HFF-Myc (cell line): ENCODE measurements at regions not wholly inside any gene's neighbourhood (a gene's known extent, or its start where the extent isn't known, plus 50 kb on each side); places are given as distances from the start of the nearest gene placed in this dataset.
A peak's percentile ranks its signal among the peaks of the same experiment; 100 is the strongest.

Experiments used
- DNase-seq: peaks from one replicate; pipeline ENCODE4 v3.0.0-alpha.2; 2011; ENCODE audit warnings: low read depth; ENCODE audit errors: extremely low read depth
- H3K4me3 ChIP-seq: replicated peaks from 2 replicates; pipeline ENCODE4 v1.5.1; 2011; ENCODE audit warnings: low read depth, mild to moderate bottlenecking, control low read depth, low read length
- TF ChIP-seq, protein P1 (sequence below): IDR thresholded peaks from 2 replicates; pipeline ENCODE4 v1.5.1; 2012; ENCODE audit warnings: mild to moderate bottlenecking, low read depth, low read length, control low read depth; ENCODE audit errors: missing control alignments

DNA sequence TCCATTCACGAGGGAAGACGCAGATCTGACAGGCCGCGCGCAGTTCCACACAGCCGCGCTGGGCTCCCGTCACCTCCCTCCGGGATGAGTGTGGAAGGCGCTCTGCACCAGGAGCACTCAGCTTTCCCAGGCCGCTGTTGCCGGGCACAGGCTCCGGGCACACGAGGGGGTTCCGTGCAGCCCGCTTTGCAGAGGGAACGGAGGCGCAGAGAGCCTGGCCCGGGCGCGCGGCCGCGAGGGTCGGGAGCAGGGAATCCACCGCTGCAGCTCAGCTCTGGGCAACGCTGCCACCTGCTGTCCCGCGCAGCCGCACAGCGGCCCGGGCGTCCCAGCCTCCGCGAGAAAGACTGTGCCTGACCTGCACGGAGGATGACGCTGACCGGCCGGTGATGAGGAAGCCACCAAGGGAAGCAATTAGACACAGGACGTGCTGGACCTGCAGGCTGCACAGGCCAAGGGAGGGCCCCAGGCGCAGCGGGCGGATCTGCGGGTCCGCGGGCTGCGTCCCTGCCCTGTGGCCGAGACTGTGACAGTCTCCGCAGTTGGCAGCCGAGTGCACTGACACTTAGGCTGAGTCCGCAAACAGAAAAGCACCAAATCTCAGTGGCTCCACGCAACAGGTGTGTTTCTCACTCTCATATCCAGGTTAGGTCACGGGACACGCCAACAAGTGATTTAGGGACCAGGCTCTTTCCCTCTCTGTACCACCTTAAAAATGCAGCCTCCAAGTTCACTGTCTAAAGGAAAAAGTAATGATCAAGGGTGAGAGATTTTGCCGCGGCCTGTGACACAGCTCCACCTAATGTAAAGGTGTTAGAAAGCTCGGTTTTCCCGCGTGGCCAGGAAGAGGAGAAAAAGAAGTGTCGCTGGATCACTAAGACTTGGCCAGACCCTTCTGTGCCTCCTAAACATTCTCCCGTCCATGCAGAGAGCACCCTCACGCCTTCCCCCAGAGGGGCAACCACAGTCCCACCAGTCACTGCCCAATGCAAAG lies 94.5 kb downstream of the SEC61G start:
- no peak overlapping the region for H3K4me3 ChIP-seq
- no peak for DNase-seq
- TF ChIP-seq, protein P1, sequence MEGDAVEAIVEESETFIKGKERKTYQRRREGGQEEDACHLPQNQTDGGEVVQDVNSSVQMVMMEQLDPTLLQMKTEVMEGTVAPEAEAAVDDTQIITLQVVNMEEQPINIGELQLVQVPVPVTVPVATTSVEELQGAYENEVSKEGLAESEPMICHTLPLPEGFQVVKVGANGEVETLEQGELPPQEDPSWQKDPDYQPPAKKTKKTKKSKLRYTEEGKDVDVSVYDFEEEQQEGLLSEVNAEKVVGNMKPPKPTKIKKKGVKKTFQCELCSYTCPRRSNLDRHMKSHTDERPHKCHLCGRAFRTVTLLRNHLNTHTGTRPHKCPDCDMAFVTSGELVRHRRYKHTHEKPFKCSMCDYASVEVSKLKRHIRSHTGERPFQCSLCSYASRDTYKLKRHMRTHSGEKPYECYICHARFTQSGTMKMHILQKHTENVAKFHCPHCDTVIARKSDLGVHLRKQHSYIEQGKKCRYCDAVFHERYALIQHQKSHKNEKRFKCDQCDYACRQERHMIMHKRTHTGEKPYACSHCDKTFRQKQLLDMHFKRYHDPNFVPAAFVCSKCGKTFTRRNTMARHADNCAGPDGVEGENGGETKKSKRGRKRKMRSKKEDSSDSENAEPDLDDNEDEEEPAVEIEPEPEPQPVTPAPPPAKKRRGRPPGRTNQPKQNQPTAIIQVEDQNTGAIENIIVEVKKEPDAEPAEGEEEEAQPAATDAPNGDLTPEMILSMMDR: peak; percentile 46

DNA sequence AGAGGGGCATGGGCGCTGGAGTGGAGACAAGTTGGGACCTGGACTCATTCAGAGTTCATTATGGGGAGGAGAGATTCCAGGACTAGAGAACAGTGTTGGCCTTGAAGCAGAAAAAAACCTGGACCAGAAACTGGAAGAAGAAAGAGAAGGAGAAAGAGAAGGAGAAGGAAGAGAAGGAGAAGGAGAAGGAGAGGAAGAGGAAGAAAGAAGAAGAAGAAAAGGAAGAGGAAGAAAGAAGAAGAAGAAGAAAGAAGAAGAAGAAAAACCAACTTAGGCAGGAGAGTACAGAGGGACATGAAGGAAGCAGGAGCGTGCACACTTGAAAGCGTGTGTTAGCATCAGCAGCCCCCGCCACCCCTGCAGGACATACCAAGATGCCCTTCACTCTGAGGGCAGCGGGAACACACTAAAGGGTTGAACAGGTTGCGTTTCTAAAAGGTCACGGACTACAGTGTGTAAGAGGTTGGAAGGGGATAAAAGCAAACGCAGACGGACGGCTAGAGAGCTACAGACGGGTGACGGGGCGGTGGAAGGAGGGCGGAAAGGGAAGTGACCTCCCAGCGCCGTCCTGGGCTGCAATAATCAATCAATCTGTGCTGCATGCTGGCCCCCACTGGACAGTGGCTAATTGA lies 95.3 kb downstream of the SEC61G start:
- H3K4me3 ChIP-seq: no peak overlapping the region
- no peak for DNase-seq
- TF ChIP-seq, protein P1: no peak

DNA sequence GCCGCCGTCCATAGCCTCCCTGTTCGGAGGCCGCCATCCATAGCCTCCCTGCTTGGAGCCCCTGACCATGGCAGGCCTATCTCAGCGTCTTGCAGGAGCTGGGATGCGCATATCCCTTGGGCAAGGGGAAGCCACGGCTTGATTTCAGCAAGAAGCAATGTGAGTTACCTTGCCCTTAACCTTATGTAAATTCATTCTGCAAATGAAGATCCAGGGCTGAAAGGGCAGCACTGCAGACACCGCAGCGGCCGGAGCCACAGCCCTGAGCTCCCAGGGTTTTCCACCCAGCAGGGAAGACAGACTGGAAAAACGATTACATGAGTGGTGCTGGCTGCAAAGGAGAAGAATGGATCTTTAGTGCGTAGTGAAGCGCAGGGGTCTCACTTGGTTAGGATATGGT lies 95.8 kb downstream of the SEC61G start:
- TF ChIP-seq, protein P1: no peak
- DNase-seq: no peak
- no peak overlapping the region for H3K4me3 ChIP-seq

DNA sequence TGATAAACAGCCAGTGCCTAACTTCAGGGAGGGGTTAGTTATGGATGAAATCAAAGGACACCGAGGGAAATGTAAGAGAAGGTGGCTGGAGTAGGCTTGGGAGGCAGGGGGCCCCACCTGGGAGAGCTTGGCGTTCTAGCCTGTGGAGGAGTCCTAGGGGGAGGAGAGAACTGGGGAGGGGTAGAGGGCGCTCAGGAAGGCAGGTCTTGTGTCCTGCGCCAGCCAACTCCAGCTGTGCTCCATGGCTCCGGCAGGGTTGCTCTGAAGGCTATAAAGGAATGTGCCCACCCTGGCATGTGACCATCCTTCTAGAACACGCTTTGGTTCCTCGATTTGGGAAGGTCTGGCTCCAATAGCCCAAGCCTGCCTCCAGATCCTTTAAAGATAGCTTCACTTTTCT lies 96.3 kb downstream of the SEC61G start:
- TF ChIP-seq, protein P1: no peak
- no peak overlapping the region for H3K4me3 ChIP-seq
- DNase-seq: no peak

DNA sequence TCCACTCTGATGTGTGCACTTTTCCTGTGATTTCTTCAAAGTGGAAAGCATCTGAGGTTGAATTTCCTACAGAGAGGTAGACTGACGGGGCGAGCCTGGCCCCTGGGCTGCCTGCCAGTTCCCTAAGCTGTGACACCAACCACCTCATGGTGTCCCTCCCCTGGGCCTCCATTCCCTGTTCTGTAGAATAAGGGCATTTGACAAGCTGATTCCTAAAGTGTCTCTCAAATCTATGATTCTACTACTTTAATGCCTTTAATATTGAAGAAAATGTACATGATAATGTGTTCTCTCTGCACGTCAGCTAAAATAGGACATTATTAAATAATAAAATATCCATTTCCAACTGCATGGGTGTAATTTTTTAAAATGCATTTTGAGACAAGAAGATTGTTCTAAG lies 105.1 kb downstream of the SEC61G start:
- TF ChIP-seq, protein P1: no peak
- no peak overlapping the region for H3K4me3 ChIP-seq
- DNase-seq: no peak

DNA sequence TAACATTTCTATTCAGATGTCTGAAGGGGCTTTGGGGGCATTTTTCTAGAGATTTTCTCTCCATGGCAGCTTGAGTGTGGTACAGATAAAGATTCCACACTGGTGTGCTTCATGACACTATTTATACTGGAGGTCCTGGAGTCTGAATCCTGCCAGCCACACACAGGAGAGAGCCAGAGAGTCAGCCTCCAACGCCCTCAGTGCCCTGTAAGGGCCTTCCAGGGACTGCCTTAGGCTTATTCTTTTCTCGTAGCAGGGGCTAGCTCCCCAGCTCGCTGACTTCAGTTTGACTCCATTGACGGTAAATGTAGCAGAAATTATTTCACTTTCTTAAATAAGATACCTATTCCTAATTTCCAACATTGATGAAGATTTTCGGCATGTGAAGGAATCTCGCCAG lies 100.9 kb downstream of the VSTM2A start:
- TF ChIP-seq, protein P1: no peak
- DNase-seq: no peak
- H3K4me3 ChIP-seq: no peak overlapping the region
